ENCODE measurements at regions not wholly inside any gene's neighbourhood (a gene's known extent, or its start where the extent isn't known, plus 50 kb on each side); places are given as distances from the start of the nearest gene placed in this dataset.

GRCh38 chr16:73735018-73735417 lies 561.6 kb upstream of the PSMD7 start:
- TF ChIP-seq POLR2A (IDR thresholded peaks at IDR 0.05; ENCODE audit: low read depth, low read length): no peak
- no peak for TF ChIP-seq MAFK (IDR thresholded peaks at IDR 0.05; ENCODE audit: low read depth, low read length)
- no peak for TF ChIP-seq CTCF (conservative IDR thresholded peaks at IDR 0.05; ENCODE audit: low read depth, low read length)
- no peak for TF ChIP-seq MXI1 (IDR thresholded peaks at IDR 0.05; ENCODE audit: borderline replicate concordance, low read depth, low read length)
- no peak for TF ChIP-seq USF2 (IDR thresholded peaks at IDR 0.05; ENCODE audit: low read depth, low read length)
- TF ChIP-seq CEBPB (IDR thresholded peaks at IDR 0.05; ENCODE audit: low read depth, low read length): no peak
- no peak for TF ChIP-seq RAD21 (IDR thresholded peaks at IDR 0.05; ENCODE audit: low read length)
- no peak for TF ChIP-seq RCOR1 (IDR thresholded peaks at IDR 0.05; ENCODE audit: insufficient replicate concordance, low read length)
- TF ChIP-seq SMC3 (IDR thresholded peaks at IDR 0.05; ENCODE audit: low read depth, low read length): no peak
- TF ChIP-seq RFX5 (IDR thresholded peaks at IDR 0.05; ENCODE audit: low read depth, low read length): no peak
- no peak for TF ChIP-seq MAZ (IDR thresholded peaks at IDR 0.05; ENCODE audit: borderline replicate concordance, low read depth, low read length)
